ENCODE measurements at regions not wholly inside any gene's neighbourhood (a gene's known extent, or its start where the extent isn't known, plus 50 kb on each side); places are given as distances from the start of the nearest gene placed in this dataset.

GRCh38 chr2:108067820-108068405, 81.6 kb downstream of the SLC5A7 start:
- DNase-seq: no peak

- no peak for DNase-seq
Measured at GRCh38 chr2:108069515-108070310, 83.4 kb downstream of the SLC5A7 start.

GRCh38 chr2:108073415-108074072, 87.2 kb downstream of the SLC5A7 start:
- DNase-seq: no peak

- no peak for DNase-seq
Measured at GRCh38 chr2:108074150-108074549, 87.8 kb downstream of the SLC5A7 start.

- DNase-seq: no peak
Measured at GRCh38 chr2:108074946-108075345, 88.6 kb downstream of the SLC5A7 start.

- no peak for DNase-seq
Measured at GRCh38 chr2:108076527-108076926, 90.2 kb downstream of the SLC5A7 start.

GRCh38 chr2:108079736-108080135, 93.4 kb downstream of the SLC5A7 start:
- DNase-seq: no peak

GRCh38 chr2:108080177-108080576, 93.9 kb downstream of the SLC5A7 start:
- DNase-seq: no peak

GRCh38 chr2:108082978-108083377, 96.7 kb downstream of the SLC5A7 start:
- no peak for DNase-seq

- no peak for DNase-seq
Measured at GRCh38 chr2:108084311-108084710, 98.0 kb downstream of the SLC5A7 start.

GRCh38 chr2:108092886-108093285, 106.6 kb downstream of the SLC5A7 start:
- no peak for DNase-seq

- DNase-seq: no peak
Measured at GRCh38 chr2:108101481-108101880, 115.2 kb downstream of the SLC5A7 start.

- no peak for DNase-seq
Measured at GRCh38 chr2:108106731-108107130, 120.4 kb downstream of the SLC5A7 start.

GRCh38 chr2:108111936-108112335, 125.6 kb downstream of the SLC5A7 start:
- no peak for DNase-seq

GRCh38 chr2:108115868-108116267, 123.9 kb upstream of the SULT1C3 start:
- DNase-seq: no peak

- no peak for DNase-seq
Measured at GRCh38 chr2:108118996-108119395, 120.8 kb upstream of the SULT1C3 start.

GRCh38 chr2:108119492-108119891, 120.3 kb upstream of the SULT1C3 start:
- no peak for DNase-seq

GRCh38 chr2:108124736-108125495, 114.9 kb upstream of the SULT1C3 start:
- no peak for DNase-seq

GRCh38 chr2:108125581-108125980, 114.2 kb upstream of the SULT1C3 start:
- DNase-seq: no peak

- DNase-seq: peak; percentile 33
Measured at GRCh38 chr2:108128249-108128648, 111.5 kb upstream of the SULT1C3 start.

- DNase-seq: no peak
Measured at GRCh38 chr2:108129636-108130035, 110.1 kb upstream of the SULT1C3 start.

- no peak for DNase-seq
Measured at GRCh38 chr2:108133457-108133856, 106.3 kb upstream of the SULT1C3 start.

GRCh38 chr2:108139521-108139920, 100.2 kb upstream of the SULT1C3 start:
- no peak for DNase-seq
